Effector memory CD8-positive, alpha-beta T cell (primary cell): ENCODE measurements at regions not wholly inside any gene's neighbourhood (a gene's known extent, or its start where the extent isn't known, plus 50 kb on each side); places are given as distances from the start of the nearest gene placed in this dataset.

Experiments
- ATAC-seq: fragments of 150-1000 bp; cut with Tn5 transposase; replicated peaks from 2 replicates; pipeline ENCODE4 v1.10.0; 2021; ENCODE audit warnings: mild to moderate bottlenecking, moderate library complexity
- DNase-seq, 3 experiments: peaks; one replicate each; pipeline ENCODE4 v3.0.0; 2021
- H3K27ac Mint-ChIP-seq, 2 donors: one replicate each; pipeline ENCODE4 v1.8.0; 2022; ENCODE audit warnings: mild to moderate bottlenecking in 2 of 2, mixed read lengths in 2 of 2, moderate library complexity in 2 of 2
- H3K27me3 Mint-ChIP-seq, 2 donors: one replicate each; pipeline ENCODE4 v1.8.0; 2022; ENCODE audit warnings: mixed read lengths in 2 of 2
- H3K36me3 Mint-ChIP-seq: one replicate; pipeline ENCODE4 v1.8.0; 2022; ENCODE audit warnings: mild to moderate bottlenecking, moderate library complexity, mixed read lengths; ENCODE audit not compliant: insufficient read depth
- H3K4me1 Mint-ChIP-seq, 2 donors: one replicate each; pipeline ENCODE4 v1.8.0; 2022; ENCODE audit warnings: low read depth in 2 of 2, mixed read lengths in 2 of 2
- H3K4me3 Mint-ChIP-seq, 2 donors: one replicate each; pipeline ENCODE4 v1.8.0; 2022; ENCODE audit warnings: mild to moderate bottlenecking in 2 of 2, mixed read lengths in 2 of 2, moderate library complexity in 2 of 2
- H3K9me3 Mint-ChIP-seq, 2 donors: one replicate each; pipeline ENCODE4 v1.8.0; 2022; ENCODE audit warnings: mixed read lengths in 2 of 2

DNA sequence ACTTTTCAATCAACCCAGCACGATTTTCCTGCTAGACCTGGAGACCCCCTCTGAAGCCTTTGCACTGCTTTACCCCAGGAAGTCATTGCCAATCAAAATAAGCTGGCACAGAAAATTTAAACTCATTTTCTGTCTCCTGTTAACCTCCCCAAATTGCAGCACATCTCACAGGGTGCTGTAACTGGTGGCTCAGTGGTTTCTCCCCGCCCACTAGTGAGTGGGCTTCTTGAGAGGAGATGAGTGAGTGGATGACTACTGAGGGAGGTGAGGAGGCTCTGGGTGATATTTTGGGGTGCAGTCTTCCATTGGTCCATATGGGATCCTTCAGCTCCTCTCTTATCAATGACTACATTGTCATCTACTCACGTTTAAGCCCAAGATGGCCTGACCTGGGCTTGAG lies 239.8 kb upstream of the HS6ST1 start:
- Mint-ChIP-seq H3K27ac (no peak overlapping the region), H3K27me3 (peaks cover 16 to 48% of the 10 kb centered on the region in 2 donors), H3K9me3 (no peaks in the 10 kb centered on the region), H3K36me3 (no peaks in the 10 kb centered on the region), H3K4me1 (no peaks in the 10 kb centered on the region), H3K4me3 (no peak overlapping the region)
- DNase-seq (no peak), ATAC-seq (no peak)

DNA sequence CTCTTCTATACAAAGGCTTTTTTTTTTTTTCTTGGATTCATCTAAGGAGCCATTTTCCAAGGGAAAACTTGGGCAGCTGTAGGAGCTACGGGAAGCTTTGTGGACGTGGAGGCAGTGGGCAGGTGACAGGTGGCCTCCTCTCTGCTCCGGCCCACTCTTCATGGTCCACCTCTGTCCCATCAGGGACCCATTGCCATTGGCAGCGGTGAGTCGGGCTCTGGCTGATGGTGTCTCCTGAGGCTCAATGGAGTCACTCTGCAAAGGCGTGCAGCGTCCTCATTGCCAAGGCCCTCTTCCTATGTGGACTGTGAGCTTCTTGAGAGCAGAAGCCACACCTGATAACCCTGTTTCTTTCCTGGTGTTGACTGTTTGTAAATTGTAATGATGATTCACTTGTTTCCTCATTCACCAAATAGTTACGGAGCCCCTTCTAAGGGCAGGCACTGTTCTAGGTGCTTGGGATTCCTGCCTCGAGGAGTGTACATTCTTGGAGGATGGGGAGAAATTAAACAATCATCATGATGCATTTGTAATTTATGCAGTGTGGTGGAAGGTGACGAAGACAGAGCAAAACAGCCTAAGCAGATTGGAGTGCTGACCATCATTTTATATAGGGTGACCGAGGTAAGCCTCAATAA lies 240.3 kb upstream of the HS6ST1 start:
- Mint-ChIP-seq H3K36me3 (no peaks in the 10 kb centered on the region), H3K4me3 (no peak overlapping the region), H3K27me3 (peaks cover 16 to 48% of the 10 kb centered on the region in 2 donors), H3K27ac (no peak overlapping the region), H3K9me3 (no peaks in the 10 kb centered on the region), H3K4me1 (no peaks in the 10 kb centered on the region)
- no peak for DNase-seq
- ATAC-seq: no peak

DNA sequence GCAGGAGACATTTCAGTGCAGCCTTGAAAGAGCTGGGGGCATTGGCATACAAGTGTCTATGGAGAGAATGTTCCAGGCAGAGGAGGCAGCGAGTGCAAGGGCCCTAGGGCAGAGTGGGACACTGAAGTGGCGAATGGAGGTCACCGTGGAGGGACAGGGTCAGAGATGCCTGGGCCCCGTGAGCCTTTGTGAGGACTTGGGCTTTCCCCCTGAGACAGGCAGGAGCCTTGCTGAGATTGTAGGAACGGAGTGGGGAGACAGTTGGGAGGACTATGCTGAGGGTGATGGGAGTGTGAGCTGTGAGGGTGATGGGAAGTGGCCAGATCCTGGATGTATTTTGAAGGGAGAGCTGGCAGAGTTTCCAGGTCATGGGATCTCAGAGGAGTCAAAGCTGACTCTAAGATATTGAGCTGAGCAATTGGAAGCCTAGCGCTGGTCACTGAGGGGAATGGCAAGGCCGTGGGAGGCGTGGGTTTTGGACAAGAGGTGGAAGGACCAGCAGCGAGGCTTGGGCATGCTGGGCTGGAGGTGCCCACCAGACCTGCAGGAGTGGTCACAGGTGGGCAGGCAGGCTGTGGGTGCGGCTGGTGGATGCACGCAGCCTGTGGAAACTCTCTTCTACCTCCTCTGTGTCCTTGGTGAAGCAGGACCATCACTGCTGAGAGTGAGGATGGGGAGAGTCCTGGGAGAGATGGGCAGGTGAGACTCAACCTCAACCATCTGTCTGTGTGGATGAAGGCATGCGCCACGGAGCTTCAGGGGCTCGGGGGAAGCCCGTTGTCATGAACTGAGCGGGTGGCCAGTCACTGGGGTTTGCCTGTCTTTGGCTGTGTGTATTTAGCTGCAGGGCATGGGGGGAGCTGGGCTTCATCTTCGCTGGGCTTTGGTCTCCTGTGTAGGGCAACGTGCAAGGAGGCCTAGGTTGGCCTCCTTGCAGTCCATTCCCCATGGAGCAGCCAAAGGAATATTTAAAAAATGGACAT lies 241.2 kb upstream of the HS6ST1 start:
- Mint-ChIP-seq H3K27ac (no peak overlapping the region), H3K4me1 (no peaks in the 10 kb centered on the region), H3K9me3 (no peaks in the 10 kb centered on the region), H3K36me3 (no peaks in the 10 kb centered on the region), H3K4me3 (no peak overlapping the region), H3K27me3 (peaks cover 16 to 48% of the 10 kb centered on the region in 2 donors)
- DNase-seq (no peak), ATAC-seq (no peak)

DNA sequence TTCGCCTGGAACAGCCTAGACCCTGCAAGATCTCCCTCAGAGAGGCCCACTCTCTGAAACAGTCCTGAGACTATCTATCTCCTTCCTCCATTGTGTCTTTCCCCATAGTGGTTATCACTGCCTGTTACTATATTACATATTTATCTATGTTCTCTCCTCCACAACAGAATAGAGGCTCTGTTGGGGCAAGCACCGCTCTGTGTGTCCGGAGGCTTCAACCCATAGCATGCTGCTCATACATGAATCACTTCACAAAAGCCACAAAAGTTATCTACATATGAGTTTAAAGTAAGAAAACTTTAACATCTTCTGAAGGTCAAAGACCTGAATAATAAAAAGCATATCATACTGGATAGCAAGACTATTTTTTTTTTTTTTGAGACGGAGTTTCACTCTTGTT lies 242.1 kb upstream of the HS6ST1 start:
- Mint-ChIP-seq H3K27me3 (peaks cover 16 to 44% of the 10 kb centered on the region in 2 donors), H3K4me3 (no peak overlapping the region), H3K36me3 (no peaks in the 10 kb centered on the region), H3K27ac (no peak overlapping the region), H3K9me3 (no peaks in the 10 kb centered on the region), H3K4me1 (no peaks in the 10 kb centered on the region)
- no peak for ATAC-seq
- DNase-seq: no peak

DNA sequence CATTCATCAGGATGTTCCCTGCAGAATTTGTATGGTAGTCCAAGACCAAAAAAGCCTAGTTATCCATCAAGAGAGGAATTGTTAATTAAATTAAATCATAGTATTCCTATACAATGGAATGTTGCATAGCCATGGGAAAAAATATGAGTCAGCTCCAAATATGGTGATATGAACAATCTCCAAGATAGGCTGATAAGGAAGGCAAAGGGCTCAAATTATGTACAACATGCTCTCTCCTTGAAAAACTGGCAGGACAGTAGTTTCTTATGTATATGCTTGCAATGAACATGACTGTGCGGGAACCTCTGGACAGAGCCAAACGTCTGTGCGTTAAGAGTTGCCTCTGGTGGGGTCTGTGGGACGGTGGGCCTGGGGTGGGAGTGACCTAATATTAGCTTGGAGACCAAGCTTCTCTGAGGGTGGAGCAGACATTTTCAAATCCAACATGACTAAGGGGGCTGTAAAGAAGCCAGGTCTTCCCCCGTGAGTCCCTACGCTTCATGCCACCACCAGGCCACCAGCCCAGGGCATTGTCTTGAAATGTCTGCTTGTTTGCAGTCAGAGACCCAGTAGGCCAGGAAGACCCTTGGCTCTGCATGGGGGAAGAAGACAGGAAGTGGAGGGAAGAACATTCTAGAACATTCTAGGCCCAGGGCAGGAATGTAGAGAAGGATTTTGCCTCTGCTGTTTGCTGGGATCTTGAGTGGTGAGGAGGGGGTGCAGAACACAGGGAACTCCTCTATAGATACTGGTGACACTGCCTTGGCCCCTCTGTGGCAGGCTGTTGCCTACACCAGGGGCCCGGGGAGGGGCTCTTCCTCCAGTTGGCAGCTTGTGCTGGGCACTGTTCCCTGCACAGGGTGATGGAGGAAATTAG lies 244.0 kb upstream of the HS6ST1 start:
- Mint-ChIP-seq H3K9me3 (no peaks in the 10 kb centered on the region), H3K4me1 (no peaks in the 10 kb centered on the region), H3K27ac (no peak overlapping the region), H3K36me3 (no peaks in the 10 kb centered on the region), H3K27me3 (peaks cover 11 to 35% of the 10 kb centered on the region in 2 donors), H3K4me3 (no peak overlapping the region)
- DNase-seq (no peak), ATAC-seq (no peak)

DNA sequence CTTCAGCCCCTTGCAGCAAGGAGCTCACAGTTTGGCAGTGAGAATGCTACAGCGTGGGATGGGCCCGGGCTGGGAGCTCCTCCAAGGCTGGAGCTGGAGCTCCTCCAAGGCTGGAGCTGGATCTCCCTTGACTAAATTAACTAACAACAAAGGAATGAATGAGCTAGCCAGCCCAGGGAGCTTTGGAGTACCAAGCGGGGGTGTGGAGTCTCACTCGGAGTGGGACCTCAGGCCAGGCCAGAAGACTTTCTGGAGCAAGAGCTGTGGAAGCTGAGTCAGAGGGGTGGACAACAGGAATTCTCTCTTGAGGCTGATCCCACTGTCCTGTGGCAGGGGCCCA lies 244.7 kb upstream of the HS6ST1 start:
- Mint-ChIP-seq H3K27ac (no peak overlapping the region), H3K27me3 (peaks cover 16 to 35% of the 10 kb centered on the region in 2 donors)

DNA sequence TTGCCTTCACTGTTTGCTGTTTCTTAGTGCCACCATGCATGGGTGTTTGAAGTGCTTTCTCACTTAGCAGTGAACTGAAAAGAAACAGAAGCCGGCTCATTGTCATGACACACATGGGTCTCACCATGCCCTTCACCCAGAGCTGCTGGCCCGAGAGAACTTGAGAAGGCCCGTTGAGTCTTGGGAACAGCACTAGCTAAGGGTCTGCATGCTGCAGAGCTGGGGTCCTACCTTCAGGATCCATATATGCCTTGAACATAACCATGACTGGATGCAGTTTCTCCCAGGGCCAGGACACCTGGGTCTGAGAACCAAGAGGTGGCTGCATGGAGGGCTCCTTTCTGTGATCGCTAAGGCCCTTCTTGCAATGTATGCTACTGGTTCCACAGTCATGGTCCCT lies 245.5 kb upstream of the HS6ST1 start:
- Mint-ChIP-seq H3K4me3 (no peak overlapping the region), H3K36me3 (no peaks in the 10 kb centered on the region), H3K27me3 (peaks cover 15 to 30% of the 10 kb centered on the region in 2 donors), H3K27ac (no peak overlapping the region), H3K4me1 (no peaks in the 10 kb centered on the region), H3K9me3 (no peaks in the 10 kb centered on the region)
- ATAC-seq: no peak
- DNase-seq: no peak

More for the DNA sequence above, 244.7 kb upstream of the HS6ST1 start:
- Mint-ChIP-seq H3K36me3 (no peaks in the 10 kb centered on the region), H3K4me1 (no peaks in the 10 kb centered on the region), H3K4me3 (no peak overlapping the region), H3K9me3 (no peaks in the 10 kb centered on the region)
- ATAC-seq (no peak), DNase-seq (no peak)

DNA sequence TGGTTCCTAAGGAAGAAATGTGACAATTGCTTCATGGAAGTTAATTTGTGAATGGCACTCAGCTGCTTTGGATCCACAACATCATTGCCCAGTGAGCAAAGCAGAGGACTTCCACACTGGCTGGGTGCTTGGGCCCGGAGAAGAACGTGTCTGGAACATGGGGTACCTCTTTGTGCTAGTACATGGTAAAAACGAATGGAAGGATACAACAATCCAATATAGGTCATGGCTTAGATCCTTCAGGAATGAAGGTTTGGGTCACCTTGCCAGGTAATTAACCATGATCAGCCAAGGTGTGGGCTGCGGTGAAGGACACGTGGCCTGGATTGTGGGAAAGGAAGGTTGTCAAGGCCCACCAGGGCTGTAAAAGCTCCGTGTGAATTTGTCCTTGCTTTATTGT lies 245.9 kb upstream of the HS6ST1 start:
- no peak for DNase-seq
- Mint-ChIP-seq H3K4me3 (no peak overlapping the region), H3K27ac (no peak overlapping the region), H3K4me1 (no peaks in the 10 kb centered on the region), H3K36me3 (no peaks in the 10 kb centered on the region), H3K9me3 (no peaks in the 10 kb centered on the region), H3K27me3 (peaks cover 11 to 26% of the 10 kb centered on the region in 2 donors)
- no peak for ATAC-seq

DNA sequence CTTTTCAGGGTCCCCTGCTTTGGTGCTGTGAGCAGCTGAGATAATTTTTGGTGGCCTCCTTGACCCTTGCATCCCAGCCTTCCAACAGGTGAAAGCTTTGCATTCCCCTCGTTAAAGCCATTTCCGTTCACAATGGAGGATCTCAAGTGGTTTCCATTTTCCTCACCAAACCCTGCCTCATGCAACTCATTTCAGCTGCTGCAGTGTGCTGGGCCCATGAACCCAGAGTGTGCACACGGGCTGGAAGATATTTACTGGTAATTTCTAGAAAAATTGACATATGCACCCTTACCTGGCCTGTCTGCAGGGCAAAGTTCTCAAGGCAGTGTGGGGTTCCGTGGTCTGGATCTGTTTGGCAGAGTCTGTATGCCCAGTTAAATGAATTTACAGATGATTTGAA lies 246.8 kb upstream of the HS6ST1 start:
- Mint-ChIP-seq H3K27me3 (peaks cover 6 to 17% of the 10 kb centered on the region in 2 donors), H3K4me1 (no peaks in the 10 kb centered on the region), H3K27ac (no peak overlapping the region), H3K4me3 (no peak overlapping the region), H3K36me3 (no peaks in the 10 kb centered on the region), H3K9me3 (no peaks in the 10 kb centered on the region)
- ATAC-seq (no peak), DNase-seq (no peak)

DNA sequence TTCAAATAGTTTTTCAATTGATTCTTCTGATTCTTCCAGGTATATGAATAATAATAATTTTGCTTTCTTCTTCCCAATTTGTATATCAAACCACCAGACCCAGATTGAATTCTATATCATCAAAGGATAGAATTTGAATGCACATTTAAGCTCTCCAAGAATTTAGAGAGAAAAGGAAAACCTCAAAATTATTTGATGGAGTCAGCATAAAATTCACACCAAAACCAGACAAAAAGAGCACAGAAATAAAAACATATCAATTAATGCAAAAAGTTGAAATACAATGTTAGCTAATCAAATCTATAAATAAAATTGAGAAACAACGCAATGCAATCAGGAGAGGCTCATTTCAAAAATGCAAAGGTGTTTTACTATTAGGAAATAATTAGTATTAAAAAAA lies 248.0 kb upstream of the HS6ST1 start:
- Mint-ChIP-seq H3K4me1 (no peaks in the 10 kb centered on the region), H3K4me3 (no peak overlapping the region), H3K27ac (no peak overlapping the region), H3K9me3 (no peaks in the 10 kb centered on the region), H3K36me3 (no peaks in the 10 kb centered on the region), H3K27me3 (peaks cover 8 to 9% of the 10 kb centered on the region in 2 donors)
- DNase-seq (no peak), ATAC-seq (no peak)

DNA sequence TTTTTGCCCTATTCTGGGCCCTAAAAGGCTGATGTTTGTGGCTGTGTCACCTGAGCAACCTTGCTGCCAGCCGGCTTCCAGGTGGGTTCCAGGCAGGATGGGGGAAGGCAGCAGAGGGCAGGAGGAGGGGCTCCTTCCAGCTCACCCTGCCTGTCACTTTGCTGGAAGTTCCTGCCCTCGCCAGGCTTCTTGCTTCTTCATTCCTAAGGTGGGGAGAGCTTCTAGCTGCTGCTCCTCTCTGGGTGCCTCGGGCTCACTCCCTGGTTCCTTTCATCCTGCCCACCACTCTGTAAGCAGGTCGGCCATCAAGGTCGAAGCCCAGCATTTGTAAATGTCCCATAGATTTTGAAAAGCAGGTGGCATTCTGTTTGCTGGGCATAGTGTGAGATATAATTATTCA lies 249.4 kb upstream of the HS6ST1 start:
- Mint-ChIP-seq H3K9me3 (no peaks in the 10 kb centered on the region), H3K27me3 (peaks cover 18 to 21% of the 10 kb centered on the region in 2 donors), H3K27ac (no peak overlapping the region), H3K4me3 (no peak overlapping the region), H3K4me1 (no peaks in the 10 kb centered on the region), H3K36me3 (no peaks in the 10 kb centered on the region)
- DNase-seq (no peak), ATAC-seq (no peak)

DNA sequence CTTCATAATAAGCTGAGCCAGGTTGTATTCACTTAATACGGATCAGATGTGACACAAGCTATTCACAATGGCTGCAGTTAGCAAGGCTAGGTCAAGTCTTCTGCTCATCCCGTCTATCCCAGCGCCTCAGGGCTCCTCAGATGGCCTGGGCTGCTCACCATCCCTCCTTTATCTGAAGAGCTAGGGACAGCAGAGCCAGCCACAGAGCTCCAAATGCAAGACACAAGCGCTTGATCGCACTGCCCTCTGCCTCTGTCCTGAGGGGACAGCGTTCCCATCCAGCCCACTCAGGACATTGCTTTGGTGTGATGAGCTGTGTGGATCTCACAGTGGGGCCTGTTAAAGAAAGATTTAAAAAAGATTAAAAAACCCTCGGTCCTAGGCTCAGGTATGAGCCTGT lies 254.4 kb upstream of the HS6ST1 start:
- Mint-ChIP-seq H3K4me1 (no peaks in the 10 kb centered on the region), H3K4me3 (no peak overlapping the region), H3K9me3 (no peaks in the 10 kb centered on the region), H3K27me3 (peaks cover 27% of the 10 kb centered on the region in 2 donors), H3K36me3 (peaks cover 3% of the 10 kb centered on the region), H3K27ac (no peak overlapping the region)
- DNase-seq: no peak
- no peak for ATAC-seq

DNA sequence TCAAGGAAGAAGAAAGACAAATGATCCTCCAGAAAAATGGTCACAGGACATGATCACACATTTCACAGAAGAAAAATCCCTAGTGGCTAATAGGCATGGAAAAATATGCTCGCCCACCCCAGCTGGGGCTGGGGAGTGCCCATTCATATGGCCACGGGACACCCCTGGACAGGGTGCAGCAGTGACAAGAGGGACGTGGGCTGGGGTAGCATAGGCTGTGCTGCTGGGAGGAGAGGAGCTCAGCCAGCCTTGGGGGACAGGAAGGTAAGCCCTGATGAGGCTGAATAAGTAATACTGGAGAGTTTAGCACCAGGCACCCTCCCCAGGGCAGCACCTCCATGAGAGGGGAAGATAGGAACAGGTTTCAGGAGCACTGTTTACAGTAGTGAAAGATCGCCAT lies 254.9 kb upstream of the HS6ST1 start:
- no peak for ATAC-seq
- Mint-ChIP-seq H3K9me3 (no peaks in the 10 kb centered on the region), H3K27ac (no peak overlapping the region), H3K4me3 (no peak overlapping the region), H3K27me3 (peaks cover 26% of the 10 kb centered on the region in 2 donors), H3K4me1 (no peaks in the 10 kb centered on the region), H3K36me3 (peaks cover 3% of the 10 kb centered on the region)
- no peak for DNase-seq
